ENCODE measurements at regions not wholly inside any gene's neighbourhood (a gene's known extent, or its start where the extent isn't known, plus 50 kb on each side); places are given as distances from the start of the nearest gene placed in this dataset.
"Not testable (repeated sequence)": the region's sequence is repeated elsewhere in the genome, so short reads cannot be mapped to it uniquely, and the experiment has no call there.

- no peak for DNase-seq (ENCODE audit: low read depth in 2 of 2)
These were observed 171.8 kb upstream of the GSE1 start for GRCh38 chr16:85441189-85441889.

- DNase-seq (ENCODE audit: low read depth in 2 of 2) = no peak
These were observed 171.0 kb upstream of the GSE1 start for GRCh38 chr16:85441890-85442670.

- no peak for DNase-seq (ENCODE audit: low read depth in 2 of 2)
These were observed 170.0 kb upstream of the GSE1 start for GRCh38 chr16:85443116-85443515.

- no peak for DNase-seq (ENCODE audit: low read depth in 2 of 2)
These were observed 169.6 kb upstream of the GSE1 start for GRCh38 chr16:85443531-85443930.

GRCh38 chr16:85445064-85445778 is 167.9 kb upstream of the GSE1 start:
- no peak for DNase-seq (ENCODE audit: low read depth in 2 of 2)

- DNase-seq (ENCODE audit: low read depth in 2 of 2) = no peak
These were observed 167.3 kb upstream of the GSE1 start for GRCh38 chr16:85445779-85446222.

- DNase-seq (ENCODE audit: low read depth in 2 of 2) = no peak
These were observed 166.0 kb upstream of the GSE1 start for GRCh38 chr16:85446951-85447692.

GRCh38 chr16:85447693-85448313 is 165.3 kb upstream of the GSE1 start:
- no peak for DNase-seq (ENCODE audit: low read depth in 2 of 2)

- peak; percentile 13 to 14 for DNase-seq (ENCODE audit: low read depth in 2 of 2)
These were observed 164.4 kb upstream of the GSE1 start for GRCh38 chr16:85448557-85449190.

GRCh38 chr16:85449191-85449884 is 163.8 kb upstream of the GSE1 start:
- no peak for DNase-seq (ENCODE audit: low read depth in 2 of 2)

GRCh38 chr16:85449885-85450245 is 163.3 kb upstream of the GSE1 start:
- no peak for DNase-seq (ENCODE audit: low read depth in 2 of 2)

GRCh38 chr16:85451142-85451541 is 162.0 kb upstream of the GSE1 start:
- DNase-seq (ENCODE audit: low read depth in 2 of 2) = not testable (repeated sequence)

- no peak for DNase-seq (ENCODE audit: low read depth in 2 of 2)
These were observed 161.3 kb upstream of the GSE1 start for GRCh38 chr16:85451641-85452363.

GRCh38 chr16:85452364-85453193 is 160.5 kb upstream of the GSE1 start:
- DNase-seq (ENCODE audit: low read depth in 2 of 2) = no peak

- no peak for DNase-seq (ENCODE audit: low read depth in 2 of 2)
These were observed 159.9 kb upstream of the GSE1 start for GRCh38 chr16:85453194-85453678.

- no peak for DNase-seq (ENCODE audit: low read depth in 2 of 2)
These were observed 159.4 kb upstream of the GSE1 start for GRCh38 chr16:85453703-85454102.

- DNase-seq (ENCODE audit: low read depth in 2 of 2) = no peak
These were observed 158.8 kb upstream of the GSE1 start for GRCh38 chr16:85454171-85454872.

GRCh38 chr16:85455534-85455933 is 157.6 kb upstream of the GSE1 start:
- DNase-seq (ENCODE audit: low read depth in 2 of 2) = no peak

Measured in stimulated activated CD4-positive, alpha-beta T cell treated with anti-CD3 and anti-CD28 coated beads, Interleukin-1b, Interleukin-23, amount 100 ng/mL, for 4 hours (primary cell).